Endothelial cell of umbilical vein (primary cell): ENCODE measurements at regions not wholly inside any gene's neighbourhood (a gene's known extent, or its start where the extent isn't known, plus 50 kb on each side); places are given as distances from the start of the nearest gene placed in this dataset.

Experiments
- BruUV-seq: library from RNA; stranded (reverse); fragments of 400-500 nt; replicated peaks from 2 replicates; lab custom pipeline; 2021; lab: Mats Ljungman, UMichigan
- CTCF ChIA-PET: fragments of 300-600, 350-600 bp; sonication (Branson Sonifier 250); formaldehyde crosslinking; loops from one replicate; lab custom pipeline; 2021; ENCODE audit warnings: antibody characterized with exemption, inconsistent platforms; lab: Charles Lee
- POLR2A ChIA-PET: fragments of 300-600, 350-600 bp; sonication (Branson Sonifier 250); formaldehyde crosslinking; loops from one replicate; lab custom pipeline; 2021; ENCODE audit warnings: antibody characterized with exemption, inconsistent platforms; lab: Charles Lee
- DNase-seq: peaks from one replicate; pipeline ENCODE4 v3.0.0-alpha.2; 2011; ENCODE audit warnings: low read depth, low spot score
- FAIRE-seq: peaks from 2 replicates; lab custom pipeline; 2011; peaks lifted over from hg19 to GRCh38; lab: Jason Lieb, UNC
- H2AFZ ChIP-seq: 2 replicates; pipeline ENCODE4 v1.6.0; 2012; ENCODE audit warnings: low read depth, low read length, control low read depth, inconsistent platforms
- H3K27ac ChIP-seq: 2 replicates; pipeline ENCODE4 v1.5.1; 2011; ENCODE audit warnings: low read depth, mild to moderate bottlenecking, control low read depth, low read length, moderate library complexity; ENCODE audit not compliant: insufficient read depth
- H3K27me3 ChIP-seq, 2 experiments: 2 replicates each; pipeline versions ENCODE4 v1.6.0 to v1.6.1; 2011; ENCODE audit warnings: low read length in 2 of 2, mixed read lengths in 1 of 2; ENCODE audit not compliant: control insufficient read depth in 2 of 2, insufficient read depth in 2 of 2
- H3K36me3 ChIP-seq, 2 experiments: 2 replicates in 1 of 2; 3 replicates in 1 of 2; pipeline ENCODE4 v1.5.1; 2011; ENCODE audit warnings: low read length in 2 of 2, mild to moderate bottlenecking in 1 of 2, moderate library complexity in 1 of 2; ENCODE audit not compliant: control insufficient read depth in 2 of 2, insufficient read depth in 2 of 2; ENCODE audit errors: extremely low read depth in 1 of 2
- H3K4me1 ChIP-seq: 3 replicates; pipeline ENCODE4 v1.5.1; 2011; ENCODE audit warnings: mild to moderate bottlenecking, low read length; ENCODE audit not compliant: control insufficient read depth, insufficient read depth; ENCODE audit errors: extremely low read depth
- H3K4me2 ChIP-seq: 2 replicates; pipeline ENCODE4 v1.6.1; 2011; ENCODE audit warnings: low read length, control low read depth, mixed read lengths; ENCODE audit not compliant: insufficient read depth
- H3K4me3 ChIP-seq, 3 experiments: fragments of 200-600 bp in 1 of 3; sonication (generic), shearing (Covaris generic) in 1 of 3; replicated peaks in 1 of 3; 2 replicates each; pipeline ENCODE4 v1.5.1; 2011 to 2016; ENCODE audit warnings: control low read depth in 3 of 3, low read length in 3 of 3, mild to moderate bottlenecking in 2 of 3, inconsistent platforms in 1 of 3, low read depth in 1 of 3, moderate library complexity in 1 of 3; ENCODE audit not compliant: insufficient read depth in 1 of 3
- H3K79me2 ChIP-seq: 2 replicates; pipeline ENCODE4 v1.6.0; 2012; ENCODE audit warnings: low read length, inconsistent platforms; ENCODE audit not compliant: control insufficient read depth, insufficient read depth
- H3K9ac ChIP-seq: replicated peaks from 2 replicates; pipeline ENCODE3; 2011; ENCODE audit warnings: low read length, control low read depth; ENCODE audit not compliant: insufficient read depth; ENCODE audit errors: extremely low read depth
- H3K9me1 ChIP-seq: replicated peaks from 3 replicates; pipeline ENCODE4 v1.6.0; 2011; ENCODE audit warnings: mild to moderate bottlenecking, low read length; ENCODE audit not compliant: control insufficient read depth, insufficient read depth; ENCODE audit errors: extremely low read depth
- H3K9me3 ChIP-seq: replicated peaks from 2 replicates; pipeline ENCODE4 v1.5.1; 2012; ENCODE audit warnings: low read length, inconsistent platforms; ENCODE audit not compliant: control insufficient read depth, insufficient read depth
- H4K20me1 ChIP-seq: replicated peaks from 2 replicates; pipeline ENCODE3; 2011; ENCODE audit warnings: mild to moderate bottlenecking, low read length; ENCODE audit not compliant: control insufficient read depth, insufficient read depth; ENCODE audit errors: extremely low read depth
- EZH2 ChIP-seq: IDR thresholded peaks from 2 replicates; pipeline ENCODE4 v1.6.1; 2012; ENCODE audit warnings: borderline replicate concordance, low read depth, mild to moderate bottlenecking, moderate library complexity, low read length, inconsistent platforms; ENCODE audit not compliant: severe bottlenecking
- FOS ChIP-seq: IDR thresholded peaks from 2 replicates; pipeline ENCODE4 v1.6.1; 2011; ENCODE audit warnings: mild to moderate bottlenecking, low read length, moderate library complexity, borderline replicate concordance; ENCODE audit not compliant: insufficient read depth
- GATA2 ChIP-seq: IDR thresholded peaks from 2 replicates; pipeline ENCODE4 v1.7.0; 2011; ENCODE audit warnings: low read depth, mild to moderate bottlenecking, moderate library complexity, mixed read lengths, low read length; ENCODE audit not compliant: insufficient read length, insufficient read depth
- JUN ChIP-seq: IDR thresholded peaks from 2 replicates; pipeline ENCODE4 v1.6.1; 2011; ENCODE audit warnings: borderline replicate concordance, low read depth; ENCODE audit not compliant: insufficient read length, insufficient read depth
- MYC ChIP-seq: IDR thresholded peaks from one replicate; pipeline ENCODE4 v1.6.1; 2011; ENCODE audit warnings: mild to moderate bottlenecking, low read depth, low read length
- POLR2A ChIP-seq: IDR thresholded peaks from 2 replicates; pipeline ENCODE4 v1.6.1; 2012; ENCODE audit warnings: low read depth, mild to moderate bottlenecking, control low read depth, low read length
- POLR2AphosphoS5 ChIP-seq: IDR thresholded peaks from 2 replicates; pipeline ENCODE4 v1.6.1; 2012; ENCODE audit warnings: low read depth, mild to moderate bottlenecking, control low read depth, low read length, moderate library complexity; ENCODE audit not compliant: insufficient read depth
- dilution Hi-C: fragments of 300-500 bp; cut with MboI; formaldehyde crosslinking; loops from one replicate; pipeline ENCODE4 v1.15.0; 2019; ENCODE audit warnings: low sequenced_read_pairs; ENCODE audit not compliant: extremely low pct_ligation_motif_present
- intact Hi-C: fragments of 100-400 bp; cut with micrococcal nuclease; formaldehyde crosslinking; loops from one replicate; pipeline ENCODE4 v1.10.0; 2022
- TF ChIP-seq, protein P1 (sequence below), 2 donors: IDR thresholded peaks; 1 replicate in 1 of 2; 2 replicates in 1 of 2; pipeline ENCODE4 v1.5.1; 2011; ENCODE audit warnings: low read length in 2 of 2, mild to moderate bottlenecking in 2 of 2, moderate library complexity in 2 of 2, control low read depth in 1 of 2, inconsistent platforms in 1 of 2, low read depth in 1 of 2; ENCODE audit not compliant: insufficient read depth in 1 of 2; ENCODE audit errors: extremely low read depth in 1 of 2
- TF ChIP-seq, protein P2 (sequence below): IDR thresholded peaks from 2 replicates; pipeline ENCODE4 v1.6.1; 2011; ENCODE audit not compliant: insufficient read depth, insufficient read length

DNA sequence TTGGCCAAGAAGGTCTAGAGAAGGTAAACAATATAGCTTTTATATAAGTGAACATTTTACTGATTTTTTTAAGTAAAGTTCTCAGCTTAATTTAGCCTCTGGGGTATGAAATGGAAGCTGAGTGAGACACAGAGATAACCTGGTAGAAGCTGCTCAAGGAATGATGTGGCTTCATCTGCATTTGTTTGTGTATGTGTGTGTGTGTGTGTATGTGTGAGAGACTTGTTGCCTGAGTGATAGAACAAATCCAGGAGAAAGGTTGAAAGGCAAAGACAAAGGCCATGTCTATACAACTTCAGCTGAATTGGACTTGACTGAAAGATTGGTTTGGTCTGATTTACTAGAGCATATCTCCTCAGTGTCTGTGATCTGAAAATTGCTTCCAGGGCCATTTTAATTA, 63.6 kb downstream of the PCDH7 start:
- no peaks in the 10 kb centered on the region for H4K20me1 ChIP-seq
- no peak for TF ChIP-seq EZH2
- no peak for TF ChIP-seq JUN
- TF ChIP-seq, protein P1, sequence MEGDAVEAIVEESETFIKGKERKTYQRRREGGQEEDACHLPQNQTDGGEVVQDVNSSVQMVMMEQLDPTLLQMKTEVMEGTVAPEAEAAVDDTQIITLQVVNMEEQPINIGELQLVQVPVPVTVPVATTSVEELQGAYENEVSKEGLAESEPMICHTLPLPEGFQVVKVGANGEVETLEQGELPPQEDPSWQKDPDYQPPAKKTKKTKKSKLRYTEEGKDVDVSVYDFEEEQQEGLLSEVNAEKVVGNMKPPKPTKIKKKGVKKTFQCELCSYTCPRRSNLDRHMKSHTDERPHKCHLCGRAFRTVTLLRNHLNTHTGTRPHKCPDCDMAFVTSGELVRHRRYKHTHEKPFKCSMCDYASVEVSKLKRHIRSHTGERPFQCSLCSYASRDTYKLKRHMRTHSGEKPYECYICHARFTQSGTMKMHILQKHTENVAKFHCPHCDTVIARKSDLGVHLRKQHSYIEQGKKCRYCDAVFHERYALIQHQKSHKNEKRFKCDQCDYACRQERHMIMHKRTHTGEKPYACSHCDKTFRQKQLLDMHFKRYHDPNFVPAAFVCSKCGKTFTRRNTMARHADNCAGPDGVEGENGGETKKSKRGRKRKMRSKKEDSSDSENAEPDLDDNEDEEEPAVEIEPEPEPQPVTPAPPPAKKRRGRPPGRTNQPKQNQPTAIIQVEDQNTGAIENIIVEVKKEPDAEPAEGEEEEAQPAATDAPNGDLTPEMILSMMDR (IDR thresholded peaks at IDR 0.05; ENCODE audit: extremely low read depth in 1 of 2, insufficient read depth in 1 of 2, low read depth in 1 of 2, low read length in 2 of 2): no peak
- TF ChIP-seq GATA2: no peak
- no peak for TF ChIP-seq POLR2A
- TF ChIP-seq POLR2AphosphoS5: no peak
- TF ChIP-seq MYC: no peak
- TF ChIP-seq, protein P2, sequence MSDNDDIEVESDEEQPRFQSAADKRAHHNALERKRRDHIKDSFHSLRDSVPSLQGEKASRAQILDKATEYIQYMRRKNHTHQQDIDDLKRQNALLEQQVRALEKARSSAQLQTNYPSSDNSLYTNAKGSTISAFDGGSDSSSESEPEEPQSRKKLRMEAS: no peak
- TF ChIP-seq FOS: no peak
- no peaks in the 10 kb centered on the region for H3K27me3 ChIP-seq
- no peak overlapping the region for H3K9ac ChIP-seq
- dilution Hi-C loops (no loop called here), intact Hi-C loops (no loop called here)
- H3K4me2 ChIP-seq: no peak overlapping the region
- POLR2A ChIA-PET: interaction anchor here (0.6 kb wide), 1 partner anchor 1441 kb away, joined by 3 read pairs; no protein-coding TSS in a partner anchor
- H3K4me3 ChIP-seq: no peak overlapping the region
- H3K9me1 ChIP-seq: no peaks in the 10 kb centered on the region
- CTCF ChIA-PET: interaction anchor here (1.5 kb wide), 1 partner anchor 16 kb away, joined by 5 read pairs; no protein-coding TSS in a partner anchor
- no peak overlapping the region for H2AFZ ChIP-seq
- DNase-seq (no peak), FAIRE-seq (no peak)
- H3K36me3 ChIP-seq: no peaks in the 10 kb centered on the region
- H3K79me2 ChIP-seq: no peaks in the 10 kb centered on the region
- BruUV-seq: no TSS peak
- H3K9me3 ChIP-seq: no peaks in the 10 kb centered on the region
- H3K4me1 ChIP-seq: no peaks in the 10 kb centered on the region
- H3K27ac ChIP-seq: no peak overlapping the region
